Urinary bladder (tissue), 3 donors: ENCODE measurements at regions not wholly inside any gene's neighbourhood (a gene's known extent, or its start where the extent isn't known, plus 50 kb on each side); places are given as distances from the start of the nearest gene placed in this dataset.
"Not testable (repeated sequence)": the region's sequence is repeated elsewhere in the genome, so short reads cannot be mapped to it uniquely, and the experiment has no call there.

Experiments used
- DNase-seq: peaks from one replicate; pipeline ENCODE4 v3.0.0-alpha.2; 2015; ENCODE audit errors: extremely low spot score
- H3K27ac ChIP-seq: one replicate; pipeline ENCODE4 v1.5.1; 2013; ENCODE audit warnings: low read depth, mild to moderate bottlenecking, moderate library complexity
- H3K36me3 ChIP-seq: one replicate; pipeline ENCODE4 v1.6.1; 2013; ENCODE audit warnings: mild to moderate bottlenecking, moderate library complexity; ENCODE audit not compliant: insufficient read depth
- H3K4me1 ChIP-seq: one replicate; pipeline ENCODE4 v1.6.1; 2013; ENCODE audit warnings: mild to moderate bottlenecking, moderate library complexity; ENCODE audit not compliant: insufficient read depth
- H3K4me3 ChIP-seq: one replicate; pipeline ENCODE4 v1.5.1; 2013; ENCODE audit warnings: low read depth, low read length
- WGBS: extraction: QIAGEN DNeasy Blood & Tissue Kit; methylation state at CpG from one replicate; pipeline ENCODE4 v1.1.7; 2013; 5-methylcytosine and 5-hydroxymethylcytosine counted together
- donor health status: healthy with polysubstance abuse.
- donor health status: healthy.

- no peaks in the 10 kb centered on the region for H3K36me3 ChIP-seq
- no peak overlapping the region for H3K27ac ChIP-seq
- no peaks in the 10 kb centered on the region for H3K4me1 ChIP-seq
- 97% methylated on average over 2 of the region's 2 CpGs for WGBS
- no peak overlapping the region for H3K4me3 ChIP-seq
- no peak for DNase-seq
Observed at GRCh38 chr4:189533603-189534002, 407.1 kb upstream of the FRG1 start.

GRCh38 chr4:189547559-189547958, 393.1 kb upstream of the FRG1 start:
- Histone ChIP-seq H3K4me1 (no peaks in the 10 kb centered on the region), H3K4me3 (no peak overlapping the region), H3K36me3 (no peaks in the 10 kb centered on the region), H3K27ac (no peak overlapping the region)
- WGBS = 65% methylated on average over 7 of the region's 7 CpGs
- no peak for DNase-seq

GRCh38 chr4:189548484-189549125, 392.1 kb upstream of the FRG1 start:
- H3K4me3 ChIP-seq = no peak overlapping the region
- no peak overlapping the region for H3K27ac ChIP-seq
- 59% methylated on average over 6 of the region's 6 CpGs for WGBS
- DNase-seq = no peak
- H3K36me3 ChIP-seq = no peaks in the 10 kb centered on the region
- no peaks in the 10 kb centered on the region for H3K4me1 ChIP-seq

- not testable (repeated sequence) for H3K36me3 ChIP-seq, H3K27ac ChIP-seq, H3K4me3 ChIP-seq, DNase-seq, H3K4me1 ChIP-seq
- WGBS = 71% methylated on average over 17 of the region's 17 CpGs
Observed at GRCh38 chr4:189551931-189552670, 388.6 kb upstream of the FRG1 start.

- not testable (repeated sequence) for DNase-seq, H3K4me1 ChIP-seq, H3K4me3 ChIP-seq, H3K36me3 ChIP-seq, H3K27ac ChIP-seq
- WGBS = 64% methylated on average over 7 of the region's 8 CpGs
Observed at GRCh38 chr4:189560605-189561004, 380.1 kb upstream of the FRG1 start.

- H3K4me3 ChIP-seq, H3K36me3 ChIP-seq, DNase-seq, H3K4me1 ChIP-seq, H3K27ac ChIP-seq: not testable (repeated sequence)
- 63% methylated on average over 2 of the region's 3 CpGs for WGBS
Observed at GRCh38 chr4:189563751-189564150, 376.9 kb upstream of the FRG1 start.

GRCh38 chr4:189566271-189566670, 374.4 kb upstream of the FRG1 start:
- not testable (repeated sequence) for DNase-seq, H3K36me3 ChIP-seq, H3K4me1 ChIP-seq, H3K27ac ChIP-seq, H3K4me3 ChIP-seq
- 95% methylated on average over 2 of the region's 2 CpGs for WGBS

- 76% methylated on average over 3 of the region's 3 CpGs for WGBS
- H3K36me3 ChIP-seq, DNase-seq, H3K4me1 ChIP-seq, H3K27ac ChIP-seq, H3K4me3 ChIP-seq: not testable (repeated sequence)
Observed at GRCh38 chr4:189566900-189567299, 373.8 kb upstream of the FRG1 start.

- not testable (repeated sequence) for H3K4me1 ChIP-seq, H3K36me3 ChIP-seq, H3K27ac ChIP-seq, H3K4me3 ChIP-seq, DNase-seq
- WGBS = 93% methylated on average over 3 of the region's 3 CpGs
Observed at GRCh38 chr4:189579645-189580044, 361.0 kb upstream of the FRG1 start.

GRCh38 chr4:189586908-189587632, 353.6 kb upstream of the FRG1 start:
- H3K4me1 ChIP-seq, H3K27ac ChIP-seq, DNase-seq, H3K36me3 ChIP-seq, H3K4me3 ChIP-seq: not testable (repeated sequence)
- 64% methylated on average over 18 of the region's 18 CpGs for WGBS

- not testable (repeated sequence) for DNase-seq, H3K36me3 ChIP-seq, H3K4me1 ChIP-seq, H3K4me3 ChIP-seq, H3K27ac ChIP-seq
- 96% methylated on average over 12 of the region's 12 CpGs for WGBS
Observed at GRCh38 chr4:189589201-189589600, 351.5 kb upstream of the FRG1 start.

GRCh38 chr4:189592890-189593289, 347.8 kb upstream of the FRG1 start:
- 53% methylated on average over 5 of the region's 5 CpGs for WGBS

GRCh38 chr4:189597341-189597740, 343.3 kb upstream of the FRG1 start:
- no peak for DNase-seq
- WGBS = 77% methylated on average over 8 of the region's 8 CpGs
- Histone ChIP-seq H3K36me3 (no peaks in the 10 kb centered on the region), H3K4me3 (no peak overlapping the region), H3K4me1 (no peaks in the 10 kb centered on the region), H3K27ac (no peak overlapping the region)

More at GRCh38 chr4:189592890-189593289, 347.8 kb upstream of the FRG1 start:
- Histone ChIP-seq H3K4me1 (no peaks in the 10 kb centered on the region), H3K4me3 (no peak overlapping the region), H3K36me3 (no peaks in the 10 kb centered on the region), H3K27ac (no peak overlapping the region)
- DNase-seq = no peak

GRCh38 chr4:189600264-189600663, 340.4 kb upstream of the FRG1 start:
- Histone ChIP-seq H3K4me1 (no peaks in the 10 kb centered on the region), H3K4me3 (no peak overlapping the region), H3K27ac (no peak overlapping the region), H3K36me3 (no peaks in the 10 kb centered on the region)
- WGBS = 92% methylated on average over 6 of the region's 6 CpGs
- DNase-seq = no peak
